ENCODE measurements at regions not wholly inside any gene's neighbourhood (a gene's known extent, or its start where the extent isn't known, plus 50 kb on each side); places are given as distances from the start of the nearest gene placed in this dataset.
"Not testable (repeated sequence)": the region's sequence is repeated elsewhere in the genome, so short reads cannot be mapped to it uniquely, and the experiment has no call there.

DNA sequence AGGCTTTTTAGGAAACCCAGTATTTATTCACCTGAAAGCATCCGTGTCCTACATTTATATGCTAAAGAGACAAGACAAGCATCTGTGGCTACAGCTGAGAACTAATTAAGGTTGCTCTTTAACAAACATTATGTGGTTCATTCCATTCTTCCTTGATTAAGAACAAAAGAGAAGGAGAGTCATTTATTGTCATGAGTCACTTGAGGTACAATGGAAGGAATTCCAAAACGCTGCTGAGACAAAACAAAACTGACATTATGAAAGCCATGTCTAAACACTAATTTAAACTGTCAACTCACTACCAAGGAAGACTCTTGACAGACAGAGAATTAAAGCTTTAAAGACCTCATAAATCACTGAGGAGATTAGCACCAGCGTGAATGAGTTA, 214.4 kb downstream of the BMP4 start:
- no peak for DNase-seq (ENCODE audit: low spot score)

DNA sequence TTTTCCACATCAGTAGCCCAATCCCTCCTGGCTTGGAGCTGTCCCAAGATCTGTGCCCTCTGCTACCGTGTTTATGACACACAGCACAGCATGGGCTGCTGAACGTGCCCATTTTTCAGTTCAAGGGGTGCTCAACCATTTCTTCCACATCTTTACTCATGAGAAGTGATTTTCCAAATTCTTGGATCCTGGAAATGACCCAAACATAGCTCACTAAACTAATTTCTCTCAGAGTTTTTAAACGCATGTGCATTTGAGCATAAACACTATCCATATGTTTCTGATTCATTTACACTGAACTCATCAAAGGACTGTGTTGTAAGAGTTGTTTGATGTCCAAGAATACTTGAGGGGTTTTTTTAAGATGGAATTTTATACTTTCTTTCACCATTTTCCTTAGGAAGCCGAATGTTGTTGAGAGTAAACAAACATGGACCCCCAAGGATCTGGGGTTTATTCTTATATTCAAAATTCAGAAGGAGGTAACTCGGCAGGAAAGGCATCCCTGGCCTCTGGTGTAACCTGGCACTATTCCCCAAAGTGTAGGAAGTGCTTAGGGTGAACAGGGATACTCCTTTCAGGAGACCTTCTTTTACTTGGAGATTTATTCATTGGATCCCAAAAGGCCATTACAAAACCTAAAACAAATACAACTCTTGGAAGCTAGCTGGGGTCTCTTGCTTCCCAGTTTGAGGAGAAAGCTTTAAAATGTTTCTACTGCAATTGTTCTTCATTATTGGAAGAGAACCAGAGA, 215.0 kb downstream of the BMP4 start:
- no peak for DNase-seq (ENCODE audit: low spot score)

DNA sequence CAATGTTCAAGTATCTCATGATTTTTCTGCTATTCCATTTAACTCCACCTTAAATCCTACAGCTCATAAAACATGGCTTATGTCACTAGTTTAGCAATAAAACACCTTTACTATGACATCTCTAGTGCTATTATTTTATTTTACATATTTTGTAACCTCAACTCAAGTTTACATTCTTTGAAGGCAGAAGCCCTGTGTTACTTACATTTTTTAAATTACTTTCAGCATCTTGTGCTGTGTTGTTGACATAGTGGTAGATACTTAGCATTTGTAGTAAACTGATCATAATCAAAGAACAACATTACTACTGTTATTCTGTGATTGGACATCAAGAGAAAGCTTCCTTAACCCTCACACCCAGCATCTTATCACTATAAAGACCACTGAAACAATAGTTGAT, 216.1 kb downstream of the BMP4 start:
- DNase-seq (ENCODE audit: low spot score) = no peak

DNA sequence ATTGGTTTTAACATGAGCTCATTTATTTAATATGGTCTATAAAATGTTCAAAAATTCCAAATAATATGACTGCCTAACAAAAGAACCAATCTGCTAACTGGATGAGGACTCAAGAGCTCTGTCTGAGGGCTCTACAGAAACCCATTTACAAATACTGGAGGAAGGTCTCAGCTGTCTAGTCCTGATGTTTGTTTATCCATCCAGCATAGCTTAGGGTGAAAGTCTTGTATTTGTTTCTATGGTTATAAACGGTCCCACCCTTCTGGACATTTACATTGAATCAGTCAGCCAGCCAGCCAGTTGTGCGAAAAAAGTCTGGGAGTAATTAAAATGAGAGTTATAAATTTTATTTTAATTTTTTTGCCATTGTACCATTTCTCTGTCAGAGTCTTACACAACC, 220.7 kb downstream of the BMP4 start:
- DNase-seq (ENCODE audit: low spot score) = no peak

- DNase-seq (ENCODE audit: low spot score) = no peak
These were observed 233.4 kb downstream of the BMP4 start for GRCh38 chr14:53723221-53723620.

GRCh38 chr14:53719536-53719935, 237.1 kb downstream of the BMP4 start:
- DNase-seq (ENCODE audit: low spot score) = no peak

DNA sequence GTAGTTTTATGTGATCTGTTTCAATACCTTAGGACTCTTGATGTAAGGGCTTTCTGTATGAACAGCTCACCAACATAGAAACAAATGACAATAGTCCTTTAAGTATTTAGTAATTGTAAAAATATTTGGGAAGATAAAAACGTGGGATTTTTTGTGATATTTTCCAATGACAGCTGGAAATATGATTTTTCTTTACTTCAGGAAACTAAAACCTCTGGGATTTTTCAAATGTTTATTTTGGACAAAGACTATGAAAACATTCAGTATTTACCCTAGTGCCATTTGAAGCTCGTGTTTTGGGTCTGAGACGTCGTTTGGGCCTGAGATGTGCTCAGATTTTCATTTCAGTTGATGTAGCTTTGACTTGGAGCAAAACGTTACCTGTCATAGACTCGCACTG, 240.0 kb downstream of the BMP4 start:
- no peak for DNase-seq (ENCODE audit: low spot score)

- DNase-seq (ENCODE audit: low spot score) = peak; percentile 26
These were observed 241.4 kb downstream of the BMP4 start for GRCh38 chr14:53715193-53715721.

GRCh38 chr14:53714495-53715192, 242.0 kb downstream of the BMP4 start:
- DNase-seq (ENCODE audit: low spot score) = no peak

DNA sequence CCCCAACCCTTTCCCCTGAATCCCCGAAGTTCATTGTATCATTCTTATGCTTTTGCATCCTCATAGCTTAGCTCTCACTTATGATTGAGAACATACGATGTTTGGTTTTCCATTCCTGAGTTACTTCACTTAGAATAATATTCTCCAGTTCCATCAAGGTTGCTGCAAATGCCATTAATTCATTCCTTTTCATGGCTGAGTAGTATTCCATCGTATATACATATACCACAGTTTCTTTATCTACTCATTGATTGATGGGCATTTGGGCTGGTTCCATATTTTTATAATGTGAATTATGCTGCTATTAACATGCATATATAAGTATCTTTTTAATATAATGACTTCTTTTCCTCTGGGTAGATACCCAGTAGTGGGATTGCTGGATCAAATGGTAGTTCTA, 243.7 kb downstream of the BMP4 start:
- DNase-seq (ENCODE audit: low spot score) = not testable (repeated sequence)

DNA sequence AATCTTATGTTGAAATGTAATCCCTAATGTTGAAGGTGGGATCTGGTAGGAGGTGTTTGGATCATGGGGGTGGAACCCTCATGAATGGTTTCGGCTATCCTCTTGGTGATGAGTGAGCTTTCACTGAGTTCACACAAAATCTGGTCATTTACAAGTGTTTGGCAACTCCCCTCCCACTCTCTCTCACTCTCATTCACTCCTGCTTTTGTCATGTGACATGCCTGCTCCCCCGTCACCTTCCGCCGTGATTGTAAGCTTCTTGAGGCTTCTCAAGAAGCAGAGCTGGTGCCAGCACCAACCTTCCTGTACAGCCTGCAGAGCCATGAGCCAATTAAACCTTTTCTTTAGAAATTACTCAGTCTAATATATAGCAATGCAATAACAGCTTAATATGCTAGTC, 245.4 kb downstream of the BMP4 start:
- no peak for DNase-seq (ENCODE audit: low spot score)

- no peak for DNase-seq (ENCODE audit: low spot score)
These were observed 246.0 kb downstream of the BMP4 start for GRCh38 chr14:53710615-53711014.

DNA sequence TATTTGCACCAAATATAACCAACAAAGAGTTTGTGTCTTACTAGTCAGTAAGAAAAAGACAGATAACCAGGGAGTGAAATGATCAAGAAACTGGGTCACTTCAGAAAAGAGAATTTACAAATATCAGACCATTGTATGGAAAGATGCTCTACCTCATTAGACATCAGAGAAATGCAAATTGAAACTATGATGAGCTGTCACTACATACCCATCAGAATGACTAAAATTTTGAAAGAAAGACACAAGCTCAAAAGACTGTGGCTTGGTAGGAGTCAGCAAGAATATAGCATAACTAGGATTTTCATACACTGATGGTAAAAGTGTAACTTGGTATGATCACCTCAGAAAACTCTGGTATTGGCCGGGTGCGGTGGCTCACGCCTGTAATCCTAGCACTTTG, 247.2 kb downstream of the BMP4 start:
- DNase-seq (ENCODE audit: low spot score) = no peak

GRCh38 chr14:53703457-53703856, 253.2 kb downstream of the BMP4 start:
- DNase-seq (ENCODE audit: low spot score) = no peak

DNA sequence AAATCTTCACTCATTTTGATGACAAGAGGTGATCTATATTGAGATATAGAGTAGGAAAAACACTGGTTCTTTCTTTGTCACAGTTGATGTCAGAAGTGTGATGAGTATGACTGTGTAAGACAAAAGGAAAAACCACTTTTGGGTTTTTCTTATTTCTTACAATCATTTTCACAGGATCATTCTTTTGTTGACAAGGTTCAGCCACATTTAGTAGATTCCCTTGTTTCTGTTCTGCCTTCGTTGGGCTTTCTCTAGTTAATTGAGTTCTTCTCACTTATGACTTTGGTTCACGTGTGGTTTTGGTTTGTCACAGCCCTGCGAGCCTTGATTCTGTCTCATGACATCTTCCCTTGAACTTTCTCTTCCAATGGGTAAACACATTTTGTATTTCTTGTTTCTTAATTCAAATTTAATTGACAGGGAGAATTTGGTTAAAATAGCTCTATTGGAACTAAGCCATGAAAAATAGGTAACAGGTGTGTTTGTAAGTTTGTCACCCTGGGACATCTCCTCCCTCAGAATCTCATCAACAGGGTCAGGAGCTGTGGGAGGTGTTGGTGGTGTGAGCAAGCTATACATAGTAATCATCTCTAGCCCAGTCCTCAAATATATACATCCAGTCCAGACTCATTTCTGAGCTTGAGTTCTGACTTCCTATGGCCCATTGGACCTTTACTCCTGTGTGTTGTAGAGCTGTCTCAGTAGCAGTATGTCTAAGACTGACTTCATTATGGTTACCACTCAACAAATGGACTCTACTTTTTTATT, 255.3 kb downstream of the BMP4 start:
- no peak for DNase-seq (ENCODE audit: low spot score)

DNA sequence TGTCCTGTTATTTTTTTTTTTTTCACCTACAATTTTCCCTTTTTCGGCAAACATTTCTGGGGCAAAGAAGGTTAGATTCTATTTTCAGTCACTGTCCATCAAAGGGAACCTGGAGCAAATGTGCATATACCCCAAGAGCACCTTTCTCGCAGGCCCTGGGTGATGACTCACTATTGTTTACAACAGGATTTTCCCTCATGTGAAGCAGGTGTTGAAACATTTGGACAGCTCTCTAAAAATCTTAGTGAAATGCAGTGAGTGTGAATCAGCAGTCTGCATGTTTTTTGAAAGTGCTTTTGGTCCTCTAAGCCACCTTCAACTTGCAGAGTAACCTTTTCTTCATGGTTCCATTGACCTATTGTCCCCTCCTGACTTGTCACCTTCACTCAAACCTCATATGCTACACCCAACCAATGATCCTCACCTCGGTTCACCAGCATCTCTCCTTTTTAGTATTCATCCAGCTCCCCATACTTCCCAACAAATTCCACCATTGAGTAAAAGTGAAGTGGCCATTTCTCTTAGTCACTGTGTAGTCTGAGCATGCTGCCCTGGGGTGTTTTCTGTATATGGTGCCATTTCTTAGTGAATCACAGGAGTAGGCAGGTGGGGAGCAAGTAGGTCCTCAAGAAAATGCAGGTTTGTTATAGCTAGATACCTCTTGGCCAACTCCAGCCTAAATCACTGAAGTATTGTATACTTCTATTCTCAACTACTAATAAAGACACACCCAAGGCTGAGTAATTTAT, 260.2 kb downstream of the BMP4 start:
- no peak for DNase-seq (ENCODE audit: low spot score)

DNA sequence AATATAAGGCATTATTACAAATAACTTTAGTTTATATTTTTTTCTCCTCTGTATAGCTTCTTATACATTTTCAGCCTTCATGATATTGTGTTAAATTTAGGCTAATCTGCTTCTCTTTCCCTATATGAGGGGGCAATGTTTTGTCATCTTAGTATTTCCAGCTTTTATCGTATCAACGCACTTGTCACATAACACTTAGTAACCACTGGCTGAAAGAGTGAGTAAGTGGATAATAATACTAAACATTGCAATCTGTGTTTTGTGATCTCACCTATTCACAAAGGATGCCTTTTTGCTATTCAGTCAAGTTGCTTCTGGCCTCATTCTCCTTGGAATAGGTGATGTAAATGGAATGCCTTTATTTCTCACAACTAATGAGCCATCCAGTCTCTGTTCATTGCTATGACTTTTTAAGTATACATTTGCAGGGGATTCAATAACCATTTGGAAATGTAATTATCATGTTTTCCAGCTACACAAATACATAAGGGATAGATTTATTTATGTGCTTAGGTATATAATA, 260.9 kb downstream of the BMP4 start:
- no peak for DNase-seq (ENCODE audit: low spot score)

DNA sequence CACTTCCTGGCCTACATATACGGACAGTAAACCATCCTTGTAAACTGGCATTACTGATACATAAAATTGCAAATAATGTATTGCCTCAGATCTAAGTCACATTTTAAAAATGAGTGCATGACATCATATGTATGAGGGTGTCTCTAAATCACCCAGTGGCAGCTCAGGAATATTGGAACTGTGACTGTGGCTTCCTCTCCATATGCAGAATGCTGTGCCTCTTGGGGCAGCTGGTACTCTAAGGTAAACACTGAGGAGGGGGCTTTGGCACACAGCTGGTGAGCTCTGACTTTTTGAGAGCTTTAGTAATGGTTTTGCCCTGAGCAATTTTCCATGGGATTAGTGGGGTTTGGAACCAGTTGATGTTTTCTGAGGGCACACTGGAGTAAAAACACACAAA, 263.7 kb downstream of the BMP4 start:
- no peak for DNase-seq (ENCODE audit: low spot score)

GRCh38 chr14:53692451-53692850, 264.2 kb downstream of the BMP4 start:
- no peak for DNase-seq (ENCODE audit: low spot score)

DNA sequence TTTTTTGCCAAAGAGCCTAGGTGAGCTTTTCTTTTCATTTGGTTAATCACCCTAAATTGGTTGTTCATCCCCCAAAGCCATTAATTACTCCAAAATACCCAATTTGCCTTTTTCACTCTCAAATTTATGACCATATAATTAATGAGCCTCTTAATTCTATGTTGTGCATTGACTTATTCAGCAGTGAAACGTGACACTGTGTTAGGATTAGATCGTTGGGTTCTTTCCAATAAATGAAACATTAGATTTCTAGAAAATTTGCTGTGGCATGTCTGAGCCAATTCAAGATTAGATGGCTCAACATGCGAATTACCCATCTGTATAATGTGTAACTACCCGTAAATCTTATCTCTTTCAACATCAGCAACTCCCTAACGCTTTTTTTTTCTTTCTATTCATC, 273.4 kb downstream of the BMP4 start:
- no peak for DNase-seq (ENCODE audit: low spot score)

- no peak for DNase-seq (ENCODE audit: low spot score)
These were observed 284.1 kb downstream of the BMP4 start for GRCh38 chr14:53672526-53672925.

GRCh38 chr14:53670701-53671100, 285.9 kb downstream of the BMP4 start:
- no peak for DNase-seq (ENCODE audit: low spot score)

Data from mucosa of gallbladder (tissue), 1 donor.